ENCODE measurements at regions not wholly inside any gene's neighbourhood (a gene's known extent, or its start where the extent isn't known, plus 50 kb on each side); places are given as distances from the start of the nearest gene placed in this dataset.

DNA sequence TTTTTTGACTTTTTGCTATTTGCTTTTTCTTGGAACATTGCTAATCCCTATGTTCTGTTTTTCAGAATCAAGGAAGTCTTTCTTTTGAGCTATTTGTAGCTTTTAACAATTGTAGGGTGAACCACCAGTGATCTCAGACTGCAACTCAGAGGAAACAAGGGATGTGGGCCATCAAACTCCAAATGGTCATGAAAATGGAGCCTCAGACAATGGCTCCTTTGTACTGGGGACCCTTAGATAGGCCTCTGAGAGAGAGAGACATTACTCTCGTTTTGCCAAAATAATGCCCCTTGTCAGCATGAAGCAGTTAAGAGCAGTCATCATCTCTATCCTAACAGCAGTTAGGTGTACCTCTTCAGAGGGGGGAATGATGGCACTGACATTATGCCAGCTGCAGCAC is 56.4 kb upstream of the GJB6 start:
- no peak overlapping the region for H3K27ac ChIP-seq (ENCODE audit: low read depth, low read length)
- peaks cover 5% of the 10 kb centered on the region for H3K27me3 ChIP-seq (ENCODE audit: control insufficient read depth, insufficient read depth, low read length)
- peaks cover 20% of the 10 kb centered on the region for H3K9me3 ChIP-seq (ENCODE audit: control insufficient read depth, insufficient read depth, low read length)
- no peak overlapping the region for H3K4me3 ChIP-seq (ENCODE audit: low read depth, low read length)
- TF ChIP-seq, protein P1, sequence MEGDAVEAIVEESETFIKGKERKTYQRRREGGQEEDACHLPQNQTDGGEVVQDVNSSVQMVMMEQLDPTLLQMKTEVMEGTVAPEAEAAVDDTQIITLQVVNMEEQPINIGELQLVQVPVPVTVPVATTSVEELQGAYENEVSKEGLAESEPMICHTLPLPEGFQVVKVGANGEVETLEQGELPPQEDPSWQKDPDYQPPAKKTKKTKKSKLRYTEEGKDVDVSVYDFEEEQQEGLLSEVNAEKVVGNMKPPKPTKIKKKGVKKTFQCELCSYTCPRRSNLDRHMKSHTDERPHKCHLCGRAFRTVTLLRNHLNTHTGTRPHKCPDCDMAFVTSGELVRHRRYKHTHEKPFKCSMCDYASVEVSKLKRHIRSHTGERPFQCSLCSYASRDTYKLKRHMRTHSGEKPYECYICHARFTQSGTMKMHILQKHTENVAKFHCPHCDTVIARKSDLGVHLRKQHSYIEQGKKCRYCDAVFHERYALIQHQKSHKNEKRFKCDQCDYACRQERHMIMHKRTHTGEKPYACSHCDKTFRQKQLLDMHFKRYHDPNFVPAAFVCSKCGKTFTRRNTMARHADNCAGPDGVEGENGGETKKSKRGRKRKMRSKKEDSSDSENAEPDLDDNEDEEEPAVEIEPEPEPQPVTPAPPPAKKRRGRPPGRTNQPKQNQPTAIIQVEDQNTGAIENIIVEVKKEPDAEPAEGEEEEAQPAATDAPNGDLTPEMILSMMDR (IDR thresholded peaks at IDR 0.05; ENCODE audit: low read depth, low read length), result no peak
- no peak for DNase-seq (ENCODE audit: low read depth, low spot score)
- ChIA-PET CTCF (no interaction called here), POLR2A (no interaction called here)

DNA sequence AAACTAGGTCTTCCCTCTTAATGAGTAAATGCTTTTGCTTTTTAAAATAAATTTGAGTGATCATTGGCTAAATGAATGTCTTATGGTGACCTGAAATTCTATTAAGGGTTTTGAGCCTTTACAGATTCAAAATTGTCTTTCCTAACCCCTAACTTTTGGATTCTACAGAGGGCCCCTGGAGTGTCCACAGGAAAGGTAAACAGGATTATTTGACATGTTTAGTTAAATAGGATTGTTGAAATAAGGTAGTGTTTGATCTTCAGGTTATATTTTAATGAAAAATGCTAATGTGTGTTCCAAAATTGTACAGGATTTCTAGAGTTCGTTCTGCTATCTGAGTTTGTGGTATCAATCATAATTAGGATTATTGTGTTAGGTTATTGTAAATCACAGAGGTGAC is 55.9 kb upstream of the GJB6 start:
- ChIA-PET CTCF (no interaction called here), POLR2A (no interaction called here)
- TF ChIP-seq, protein P1 (IDR thresholded peaks at IDR 0.05; ENCODE audit: low read depth, low read length), result no peak
- Histone ChIP-seq H3K27ac (ENCODE audit: low read depth, low read length) (no peak overlapping the region), H3K27me3 (ENCODE audit: control insufficient read depth, insufficient read depth, low read length) (peaks cover 5% of the 10 kb centered on the region), H3K9me3 (ENCODE audit: control insufficient read depth, insufficient read depth, low read length) (peaks cover 26% of the 10 kb centered on the region), H3K4me3 (ENCODE audit: low read depth, low read length) (no peak overlapping the region)
- DNase-seq (ENCODE audit: low read depth, low spot score), result no peak

DNA sequence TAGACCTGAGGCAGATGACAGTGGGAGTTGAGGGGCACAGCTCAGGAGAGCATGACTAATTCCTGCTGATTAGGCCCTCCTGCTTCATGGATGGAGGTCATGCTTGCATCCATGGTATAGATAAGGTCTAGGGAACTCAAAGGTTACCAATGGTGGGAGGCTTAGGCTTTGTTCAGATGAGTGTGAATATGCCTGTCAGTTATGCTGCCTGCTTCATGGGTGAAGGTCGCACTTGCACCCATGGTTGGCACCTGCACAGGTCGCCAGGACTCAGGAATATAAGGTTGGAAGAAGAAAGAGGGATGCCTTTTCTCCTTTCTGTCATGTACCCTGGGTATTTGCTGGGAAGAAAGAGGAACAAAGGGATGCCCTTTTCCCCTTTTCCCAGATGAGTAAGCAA is 53.4 kb upstream of the GJB6 start:
- Histone ChIP-seq H3K27me3 (ENCODE audit: control insufficient read depth, insufficient read depth, low read length) (peaks cover 5% of the 10 kb centered on the region), H3K4me3 (ENCODE audit: low read depth, low read length) (no peak overlapping the region), H3K9me3 (ENCODE audit: control insufficient read depth, insufficient read depth, low read length) (peaks cover 36% of the 10 kb centered on the region), H3K27ac (ENCODE audit: low read depth, low read length) (no peak overlapping the region)
- ChIA-PET CTCF (no interaction called here), POLR2A (no interaction called here)
- TF ChIP-seq, protein P1 (IDR thresholded peaks at IDR 0.05; ENCODE audit: low read depth, low read length), result no peak
- no peak for DNase-seq (ENCODE audit: low read depth, low spot score)

Data from AG04450 (cell line).